Left colon (tissue), 2 donors: ENCODE measurements at regions not wholly inside any gene's neighbourhood (a gene's known extent, or its start where the extent isn't known, plus 50 kb on each side); places are given as distances from the start of the nearest gene placed in this dataset.
"Not testable (repeated sequence)": the region's sequence is repeated elsewhere in the genome, so short reads cannot be mapped to it uniquely, and the experiment has no call there.

Source experiments
- ATAC-seq: fragments of 200-7000 bp; cut with Tn5 transposase; one replicate; pipeline ENCODE4 v1.9.1; 2020; ENCODE audit warnings: mild to moderate bottlenecking, moderate library complexity
- DNase-seq, 2 donors: peaks; one replicate each; pipeline ENCODE4 v3.0.0-alpha.2; 2020
- intact Hi-C, 2 donors: fragments of 100-400 bp; cut with DNase I in 1 of 2; cut with micrococcal nuclease in 1 of 2; formaldehyde crosslinking; loops; one replicate each; pipeline versions ENCODE4 v1.11.2 to v1.14.0; 2022; cut with DNase I, micrococcal nuclease
- donor health status: DM: no; HTN: no; CAD: no.
- donor health status: DM: yes; HTN: yes; CAD: no.

- ATAC-seq (no peak), DNase-seq (no peak)
- intact Hi-C loops: no loop called here
Measured at GRCh38 chr12:59298296-59298695, 297.5 kb upstream of the SLC16A7 start.

GRCh38 chr12:59294221-59294620 lies 301.6 kb upstream of the SLC16A7 start:
- no peak for DNase-seq
- no peak for ATAC-seq
- intact Hi-C loops: no loop called here

DNA sequence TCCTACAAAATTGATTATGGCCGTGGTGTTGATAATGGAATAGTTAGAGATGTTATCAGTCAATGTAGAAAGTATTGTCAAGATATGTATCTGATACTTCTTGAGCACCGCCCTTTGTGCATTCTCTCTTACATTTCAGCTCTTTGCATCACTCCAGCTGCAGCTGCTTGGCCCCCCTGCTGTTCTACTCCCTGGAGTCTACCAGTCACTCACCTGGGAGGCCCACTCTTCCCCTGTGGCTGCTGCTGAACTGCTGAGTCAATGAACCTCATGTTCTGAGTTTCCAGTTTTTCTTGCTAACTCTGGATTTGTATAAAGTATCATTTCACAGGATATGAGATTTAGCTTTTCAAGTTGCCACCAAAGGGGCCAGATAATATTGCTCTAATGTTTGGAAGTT lies 312.8 kb upstream of the SLC16A7 start:
- ATAC-seq: no peak
- intact Hi-C loops: no loop called here

DNA sequence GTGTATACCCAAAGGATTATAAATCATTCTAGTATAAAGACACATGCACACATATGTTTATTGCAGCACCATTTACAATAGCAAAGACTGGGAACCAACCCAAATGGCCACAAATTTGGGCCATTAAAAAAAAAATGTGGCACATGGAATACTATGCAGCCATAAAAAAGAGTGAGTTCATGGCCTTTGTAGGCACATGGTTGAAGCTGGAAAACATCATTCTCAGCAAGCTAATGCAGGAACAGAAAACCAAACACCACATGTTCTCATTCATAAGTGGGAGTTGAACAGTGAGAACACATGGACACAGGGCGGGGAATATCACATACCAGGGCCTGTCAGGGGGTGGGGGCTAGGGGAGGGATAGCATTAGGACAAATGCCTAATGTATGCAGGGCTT lies 322.3 kb upstream of the SLC16A7 start:
- DNase-seq, intact Hi-C loops, ATAC-seq: not testable (repeated sequence)

More for the DNA sequence above, 312.8 kb upstream of the SLC16A7 start:
- DNase-seq: no peak

- intact Hi-C loops: no loop called here
- DNase-seq: no peak
- ATAC-seq: no peak
Measured at GRCh38 chr12:59268295-59268809, 327.5 kb upstream of the SLC16A7 start.

DNA sequence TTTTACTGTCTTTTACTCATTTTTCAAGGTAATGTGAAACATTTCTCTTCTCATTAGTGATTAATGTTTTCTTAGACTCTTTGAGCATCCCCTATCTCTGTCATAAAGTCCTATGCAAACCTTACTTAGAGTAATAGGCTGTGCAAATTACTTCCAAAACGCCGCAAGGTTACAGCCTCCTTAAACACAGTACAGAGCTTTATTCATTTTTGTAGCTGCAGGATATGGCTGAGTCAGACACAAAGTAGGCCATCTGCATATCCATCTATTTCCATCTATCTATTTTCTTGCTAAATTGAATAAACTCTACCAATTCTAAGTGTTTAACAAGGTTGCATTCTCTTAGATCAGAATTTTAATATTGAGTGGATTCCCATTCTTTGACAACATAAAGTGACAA lies 335.6 kb upstream of the SLC16A7 start:
- DNase-seq (no peak), ATAC-seq (no peak)
- intact Hi-C loops: no loop called here

DNA sequence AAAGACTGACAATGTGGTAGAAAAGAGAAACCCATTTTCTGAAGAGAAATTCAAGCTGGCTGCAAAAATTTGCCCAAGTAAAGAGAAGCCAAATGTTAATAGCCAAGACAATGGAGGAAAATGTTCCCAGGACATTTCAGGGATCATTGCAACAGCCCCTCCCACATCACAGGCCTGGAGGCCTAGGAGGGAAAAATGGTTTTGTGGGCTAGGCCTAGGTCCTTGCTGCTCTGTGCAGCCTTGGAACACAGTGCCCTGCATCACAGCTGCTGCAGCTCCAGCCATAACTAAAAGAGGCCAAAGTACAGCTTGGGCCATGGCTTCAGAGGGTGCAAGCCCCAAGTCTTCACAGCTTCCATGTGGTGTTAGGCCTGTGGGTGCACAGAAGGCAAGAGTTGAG lies 332.4 kb upstream of the LRIG3 start:
- ATAC-seq (no peak), DNase-seq (no peak)
- intact Hi-C loops: no loop called here

DNA sequence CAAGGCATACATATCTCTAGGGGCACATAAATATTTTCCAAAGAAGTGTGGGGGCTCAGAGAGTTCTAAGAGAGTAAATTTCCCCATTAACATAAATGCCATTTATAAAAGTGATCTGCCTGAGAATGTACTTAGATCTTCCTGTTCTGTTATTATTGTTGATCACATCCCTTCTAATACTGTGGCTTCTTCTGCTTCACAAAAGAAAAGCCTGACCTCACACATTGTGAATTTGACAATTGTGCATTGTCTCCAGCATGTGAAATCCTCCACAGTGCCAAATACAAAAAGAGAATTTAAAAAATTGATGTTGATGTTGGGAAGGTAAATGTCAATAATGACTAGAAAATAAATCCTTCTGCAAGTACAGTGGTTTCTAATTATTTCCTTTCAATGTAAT lies 330.5 kb upstream of the LRIG3 start:
- intact Hi-C loops: no loop called here
- no peak for DNase-seq
- ATAC-seq: no peak

- intact Hi-C loops: no loop called here
- no peak for DNase-seq
- no peak for ATAC-seq
Measured at GRCh38 chr12:59240048-59240447, 319.7 kb upstream of the LRIG3 start.

DNA sequence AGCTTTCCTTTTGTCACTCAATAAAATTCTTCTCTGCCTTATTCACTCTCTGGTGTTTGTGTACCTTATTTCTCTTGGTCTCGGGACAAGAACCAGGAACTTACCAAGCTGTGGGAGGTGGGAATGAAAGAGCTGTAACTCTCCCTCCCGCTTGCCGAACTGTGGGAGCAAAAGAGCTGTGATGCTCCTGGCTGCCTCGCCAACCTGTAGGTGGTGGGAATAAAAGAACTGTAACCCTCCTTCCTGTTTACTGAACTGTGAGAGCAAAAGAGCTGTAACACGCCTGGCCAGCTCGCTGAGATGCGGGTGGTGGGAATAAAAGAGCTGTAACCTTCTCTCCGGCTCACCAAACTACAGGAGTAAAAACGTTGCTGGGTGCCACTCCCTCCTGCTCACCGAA lies 314.1 kb upstream of the LRIG3 start:
- ATAC-seq (no peak), DNase-seq (no peak)
- intact Hi-C loops: no loop called here

DNA sequence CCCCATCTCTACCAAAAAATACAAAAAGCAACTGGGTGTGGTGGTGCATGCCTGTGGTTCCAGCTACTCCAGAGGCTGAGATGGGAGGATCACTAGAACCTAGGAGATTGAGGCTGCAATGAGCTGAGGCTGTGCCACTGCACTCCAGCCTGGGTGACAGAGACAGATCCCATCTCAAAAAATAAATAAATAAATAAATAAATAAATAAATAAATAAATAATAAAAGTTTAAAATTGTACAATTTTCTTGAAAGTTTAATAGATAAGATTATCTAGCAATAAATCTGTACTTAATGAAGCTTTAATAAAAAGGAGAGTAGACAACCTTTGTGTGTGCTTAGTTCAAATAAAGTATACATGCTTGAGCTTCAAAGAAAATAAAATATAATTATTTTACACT lies 310.0 kb upstream of the LRIG3 start:
- no peak for DNase-seq
- intact Hi-C loops: no loop called here
- ATAC-seq: no peak

DNA sequence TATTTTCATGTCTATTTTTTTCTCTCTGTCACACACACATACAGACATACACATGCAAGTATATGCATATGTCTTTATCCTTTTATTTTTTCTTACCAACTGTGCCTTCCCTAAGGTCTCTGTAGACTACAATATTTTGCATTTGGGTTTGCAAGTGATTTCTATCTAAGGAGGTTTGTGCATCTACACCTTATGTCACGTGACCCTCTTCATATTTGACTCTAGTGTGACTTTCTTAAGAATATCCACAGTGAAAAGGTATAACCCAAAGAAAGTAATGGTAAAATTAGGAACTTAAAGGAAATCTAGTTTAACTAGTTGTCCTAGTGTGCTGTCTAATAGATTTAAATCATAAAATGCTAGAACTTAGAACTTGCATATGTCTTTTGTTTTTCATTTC lies 298.8 kb upstream of the LRIG3 start:
- ATAC-seq (no peak), DNase-seq (no peak)
- intact Hi-C loops: no loop called here

- intact Hi-C loops: no loop called here
- no peak for ATAC-seq
Measured at GRCh38 chr12:59196989-59197388, 276.7 kb upstream of the LRIG3 start.

GRCh38 chr12:59194794-59195193 lies 274.5 kb upstream of the LRIG3 start:
- DNase-seq (no peak), ATAC-seq (no peak)
- intact Hi-C loops: no loop called here

More at GRCh38 chr12:59196989-59197388, 276.7 kb upstream of the LRIG3 start:
- no peak for DNase-seq

- ATAC-seq (no peak), DNase-seq (no peak)
Measured at GRCh38 chr12:59193476-59194050, 273.3 kb upstream of the LRIG3 start.

DNA sequence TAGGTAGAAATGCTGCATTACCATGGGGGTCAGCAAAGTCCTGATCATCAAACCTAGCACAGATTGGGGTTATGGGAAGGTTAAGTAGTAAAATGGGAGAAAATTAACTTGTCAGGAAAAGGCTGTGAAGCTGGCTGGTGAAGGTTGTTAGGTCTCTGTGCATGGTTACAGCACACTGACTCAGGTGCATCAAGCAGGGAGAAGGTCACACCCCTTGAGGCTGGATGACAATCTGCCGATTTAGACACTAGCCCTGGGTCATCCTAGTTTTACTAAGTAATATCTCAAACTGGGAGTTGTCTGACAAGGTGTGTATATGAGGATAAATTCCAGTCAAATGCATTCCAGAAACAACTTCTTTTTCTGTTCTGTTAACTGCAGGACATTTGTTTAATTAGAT lies 271.1 kb upstream of the LRIG3 start:
- intact Hi-C loops: no loop called here
- DNase-seq (no peak), ATAC-seq (no peak)

More at GRCh38 chr12:59193476-59194050, 273.3 kb upstream of the LRIG3 start:
- intact Hi-C loops: no loop called here

DNA sequence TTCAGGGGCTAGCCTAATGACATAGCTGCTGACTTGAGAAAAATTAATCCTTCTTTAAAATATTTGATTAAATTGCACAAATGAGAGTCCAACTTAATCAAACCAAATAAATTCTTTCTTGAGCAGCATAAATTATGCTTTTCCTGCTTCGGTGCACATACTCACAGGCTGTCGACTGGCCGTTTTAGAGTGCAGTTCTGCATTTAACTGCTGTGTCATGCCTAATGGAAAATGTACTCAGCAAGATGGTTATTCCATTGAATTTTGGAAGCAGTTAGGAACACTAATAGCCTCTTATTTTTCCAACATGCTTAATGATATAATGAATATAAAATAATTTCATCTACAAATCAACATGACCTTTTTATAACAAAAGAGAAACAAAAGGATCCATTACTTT lies 266.1 kb upstream of the LRIG3 start:
- DNase-seq (no peak), ATAC-seq (no peak)
- intact Hi-C loops: no loop called here

DNA sequence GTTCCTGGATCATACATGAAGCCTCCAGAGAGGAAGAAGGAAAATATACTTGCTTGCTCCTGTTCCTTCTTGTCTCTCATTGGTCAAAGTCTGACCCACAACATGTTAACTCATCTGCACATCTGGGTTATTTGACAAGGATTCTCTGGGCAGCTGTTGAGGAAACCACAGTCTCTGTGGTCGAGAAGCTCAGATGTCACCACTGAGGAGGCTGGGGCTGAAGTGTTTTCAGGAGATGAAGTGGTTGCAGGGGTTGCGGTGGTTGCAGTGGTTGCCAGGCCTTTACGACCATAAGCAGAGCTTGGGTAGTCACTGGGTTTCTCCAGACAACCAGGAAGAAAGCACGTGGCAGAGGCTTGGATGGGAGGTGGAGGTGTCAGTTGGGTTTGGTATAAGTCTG lies 265.0 kb upstream of the LRIG3 start:
- no peak for DNase-seq
- intact Hi-C loops: no loop called here
- no peak for ATAC-seq

DNA sequence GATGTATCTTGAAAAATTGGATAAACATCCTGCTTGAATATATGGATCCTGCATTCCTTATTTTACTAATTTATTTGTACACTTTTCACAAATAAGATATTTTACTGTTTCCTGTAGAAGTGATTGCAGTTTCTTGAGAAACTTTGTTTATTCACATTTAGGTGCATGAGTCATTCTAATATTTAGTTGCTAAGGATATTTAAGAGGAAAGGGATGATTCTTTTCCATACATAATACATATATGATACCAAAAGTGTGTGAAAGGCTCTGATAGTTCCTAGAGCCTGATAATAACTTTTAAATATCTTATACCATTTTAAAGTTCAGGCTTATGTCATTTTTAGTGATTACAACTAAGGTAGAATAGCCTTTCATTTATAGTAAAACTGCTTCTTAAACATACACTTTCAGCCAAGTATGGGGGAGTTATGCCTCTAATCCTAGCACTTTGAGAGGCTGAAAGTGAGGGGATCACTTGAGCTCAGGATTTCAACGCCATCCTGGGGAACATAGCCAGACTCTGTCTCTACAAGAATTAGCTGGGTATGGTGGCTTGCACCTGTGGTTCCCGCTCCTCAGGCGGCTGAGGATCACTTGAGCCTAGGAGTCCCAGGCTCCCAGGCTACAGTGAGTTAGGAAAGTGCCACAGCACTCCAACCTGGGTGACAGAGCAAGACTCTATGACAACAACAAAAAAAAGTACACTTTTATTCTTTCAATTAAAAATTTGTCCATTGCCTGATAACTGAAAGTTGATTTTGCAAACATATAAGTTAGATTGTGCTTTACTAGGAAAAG lies 262.6 kb upstream of the LRIG3 start:
- intact Hi-C loops: no loop called here
- DNase-seq: no peak
- no peak for ATAC-seq

DNA sequence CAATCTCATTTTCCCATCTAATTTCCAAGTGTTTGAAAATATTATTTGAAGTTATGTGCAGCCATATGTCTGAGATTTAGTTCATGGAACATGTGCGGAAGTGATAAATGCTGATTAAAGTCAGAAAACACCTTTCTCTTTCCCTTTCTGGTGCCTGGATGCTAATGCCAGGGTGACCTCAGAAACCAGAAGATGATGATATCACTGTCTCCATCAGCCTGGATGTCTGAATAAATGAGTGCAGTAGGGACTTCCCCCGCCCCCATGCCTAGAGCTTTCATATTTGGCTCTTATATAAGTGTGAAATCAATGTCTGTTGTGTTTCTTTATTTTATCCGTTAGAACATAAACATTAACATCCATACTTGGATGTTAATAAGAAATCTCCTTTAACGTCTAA lies 261.9 kb upstream of the LRIG3 start:
- ATAC-seq: no peak
- intact Hi-C loops: no loop called here
- no peak for DNase-seq
